Cerebellar cortex (tissue), 1 donor: ENCODE measurements at regions not wholly inside any gene's neighbourhood (a gene's known extent, or its start where the extent isn't known, plus 50 kb on each side); places are given as distances from the start of the nearest gene placed in this dataset.

ENCODE experiments used
- DNase-seq: peaks from one replicate; pipeline ENCODE4 v3.0.0-alpha.2; 2015; ENCODE audit warnings: low spot score

DNA sequence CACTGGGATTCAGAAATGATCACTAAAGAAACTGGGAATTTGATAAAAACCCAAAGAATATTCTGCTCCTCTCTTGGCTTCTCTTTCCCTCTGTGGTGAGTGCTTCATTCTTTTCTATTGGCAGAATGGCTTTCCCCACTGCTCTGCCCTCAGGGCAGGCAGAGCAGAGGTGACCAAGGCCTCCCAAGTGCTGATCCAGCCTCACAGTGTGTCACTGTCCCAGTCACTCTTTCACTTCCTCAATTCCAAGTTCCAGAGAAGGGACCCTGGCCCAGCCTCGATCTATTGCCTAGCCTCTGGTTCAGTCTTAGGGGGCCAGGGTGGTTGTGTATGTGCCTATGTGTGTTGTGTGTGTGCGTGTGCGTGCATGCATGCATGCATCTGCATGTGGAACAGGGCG, 180.6 kb upstream of the TMTC4 start:
- no peak for DNase-seq

DNA sequence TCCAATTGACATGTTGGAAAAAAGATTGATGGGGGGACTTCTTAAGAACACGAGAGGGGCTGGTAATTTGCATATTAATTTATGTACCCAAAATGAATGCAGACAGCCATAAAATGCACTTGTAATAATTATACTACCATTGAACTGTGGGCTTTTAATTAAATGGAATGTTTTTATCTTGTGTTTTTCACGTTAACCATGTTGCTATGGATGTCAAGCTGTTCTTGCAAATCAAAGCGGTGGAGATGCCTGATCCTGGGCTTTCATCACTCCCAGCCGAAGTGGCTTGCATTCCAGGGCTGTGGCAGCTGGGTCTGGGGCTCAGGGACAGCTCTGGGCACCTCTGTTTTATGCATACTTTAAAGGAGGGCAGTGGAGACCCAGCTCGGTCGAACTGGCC, 179.4 kb upstream of the TMTC4 start:
- no peak for DNase-seq

DNA sequence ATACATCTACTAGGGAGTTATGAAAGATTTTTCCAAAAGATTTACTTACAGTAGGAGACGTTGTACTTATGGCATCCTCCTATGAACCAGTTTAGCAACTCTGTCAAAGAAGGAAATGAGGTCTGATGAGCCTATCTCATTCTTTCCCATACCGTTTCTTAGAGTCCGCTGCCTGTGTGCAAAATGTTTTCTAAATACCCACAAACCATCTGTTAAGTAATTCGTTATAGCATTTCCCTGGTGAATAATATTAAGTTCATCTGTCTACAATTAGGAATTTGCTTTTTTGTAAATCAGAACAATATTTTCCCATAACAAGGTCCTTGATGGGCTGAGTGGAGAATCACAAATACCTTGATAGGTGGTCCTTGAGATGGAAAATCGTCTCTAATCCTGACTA, 178.8 kb upstream of the TMTC4 start:
- DNase-seq = no peak

DNA sequence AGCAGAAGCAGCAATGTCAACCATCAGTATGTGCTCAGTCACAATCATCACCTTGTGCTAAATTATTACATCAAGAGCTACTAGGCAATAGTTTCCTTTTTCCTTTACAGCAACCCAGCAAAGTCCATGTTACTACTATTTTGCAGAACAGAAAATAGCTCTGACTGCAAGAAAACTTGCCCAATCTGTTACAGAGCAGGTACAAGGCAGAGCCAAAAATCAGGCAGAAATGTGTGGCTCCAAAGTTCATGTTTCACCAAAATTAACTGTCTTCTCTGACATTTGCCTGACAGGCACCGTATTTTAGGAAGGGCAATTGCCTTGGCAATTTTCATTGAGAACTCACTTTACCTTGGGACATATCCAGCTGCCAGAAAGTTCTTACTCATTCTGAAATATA, 177.6 kb upstream of the TMTC4 start:
- no peak for DNase-seq

DNA sequence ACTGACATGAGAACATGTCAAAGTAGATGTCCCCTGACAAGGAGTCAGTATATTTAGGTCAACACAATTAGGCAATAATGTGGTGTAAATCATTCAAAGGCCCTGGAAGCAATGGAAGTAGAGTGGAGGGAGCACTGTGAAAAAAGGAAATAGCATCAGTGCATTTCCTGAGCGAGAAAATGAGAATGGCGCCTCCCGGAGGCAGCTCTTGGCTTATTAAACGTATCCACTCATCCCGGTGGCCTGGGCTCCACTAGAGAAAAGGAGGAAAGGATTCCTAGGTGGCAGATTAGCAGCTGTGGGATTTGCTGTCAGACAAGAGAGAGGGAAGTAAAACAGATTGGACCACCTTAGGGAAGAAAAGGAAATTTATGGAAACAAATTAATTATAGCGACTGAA, 173.7 kb upstream of the TMTC4 start:
- DNase-seq = no peak

DNA sequence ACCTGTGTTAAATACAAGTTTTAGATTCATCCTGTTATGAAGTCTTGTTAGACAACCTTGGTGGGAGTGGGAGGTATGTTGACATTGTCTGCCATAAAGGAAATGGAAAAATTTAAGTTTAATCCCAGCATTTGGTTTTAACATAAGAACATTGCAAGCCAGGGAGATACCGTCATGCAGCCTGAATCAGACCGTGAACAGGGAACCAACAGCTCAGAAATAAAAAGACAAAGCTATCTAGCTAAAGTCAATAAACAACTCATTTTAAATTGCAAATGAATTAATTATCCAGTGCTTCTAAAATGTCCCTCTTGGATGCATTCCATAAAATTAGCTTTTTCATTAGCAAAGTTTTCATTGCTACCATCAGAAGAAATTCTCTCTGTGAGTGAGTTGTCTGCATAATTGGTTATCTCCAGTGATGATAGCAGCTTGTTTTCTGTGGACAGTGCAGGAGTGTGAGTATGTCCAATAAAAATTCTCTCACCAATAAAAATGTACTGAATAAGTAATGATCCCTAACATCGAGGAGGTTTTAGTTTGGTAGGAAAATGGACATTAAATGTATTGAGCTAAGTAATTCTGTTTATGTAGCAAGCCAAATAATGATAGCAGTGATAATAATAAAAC, 170.6 kb upstream of the TMTC4 start:
- no peak for DNase-seq

DNA sequence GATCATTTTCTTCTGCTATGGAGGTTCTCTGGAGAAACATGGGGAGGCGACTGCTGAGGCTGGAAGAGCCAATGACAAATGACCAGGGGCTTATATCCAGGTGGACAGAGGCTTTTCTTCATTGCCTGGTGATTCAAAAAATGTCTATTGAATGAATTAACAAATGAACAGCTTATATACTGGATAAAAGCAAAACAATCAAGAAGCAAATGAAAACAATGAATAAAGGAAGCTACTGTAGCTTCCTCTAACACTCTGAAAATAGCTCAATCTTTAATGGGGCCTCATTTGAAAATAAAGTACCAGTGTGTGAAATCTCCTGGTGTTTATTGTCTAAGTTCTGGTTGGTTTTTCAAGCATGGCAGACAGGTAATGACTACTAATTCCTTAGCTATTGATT, 167.5 kb upstream of the TMTC4 start:
- no peak for DNase-seq

DNA sequence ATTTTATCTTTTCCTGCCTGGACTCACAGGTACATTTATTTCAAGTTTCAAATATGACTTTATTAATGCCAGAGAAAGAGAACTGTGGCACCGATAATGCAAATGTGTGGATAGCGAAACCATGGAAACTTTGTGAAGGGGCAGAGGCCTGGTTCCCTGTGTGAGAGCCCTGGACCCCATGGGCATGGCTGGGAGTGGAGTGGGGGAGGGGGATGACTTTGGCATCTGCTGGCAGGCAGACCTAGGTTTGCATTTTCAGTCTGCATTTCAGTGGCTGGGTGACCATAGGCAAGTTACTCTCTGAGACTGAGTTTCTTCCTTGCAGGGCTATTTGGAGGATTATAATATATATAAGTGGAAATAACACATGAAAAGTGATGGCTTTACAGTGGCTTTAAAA, 163.8 kb upstream of the TMTC4 start:
- DNase-seq = no peak

DNA sequence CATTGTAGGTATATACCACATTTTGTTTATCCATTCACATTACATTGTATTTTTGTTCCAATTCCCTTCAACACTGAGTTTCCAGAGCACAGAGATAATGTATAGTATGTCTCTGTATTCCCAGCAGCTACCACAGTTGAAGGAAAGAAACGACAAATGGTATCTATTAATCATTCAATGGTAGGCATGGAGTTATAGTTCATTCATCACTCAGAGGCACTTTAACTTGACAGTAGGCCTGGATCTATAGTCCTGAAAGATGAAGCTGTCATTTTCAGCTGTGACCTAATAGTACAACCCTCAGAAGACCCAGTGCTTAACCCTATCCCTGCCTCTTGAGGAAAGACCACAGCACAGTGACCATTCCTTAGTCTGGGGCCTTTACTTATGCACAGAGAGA, 163.0 kb upstream of the TMTC4 start:
- no peak for DNase-seq

DNA sequence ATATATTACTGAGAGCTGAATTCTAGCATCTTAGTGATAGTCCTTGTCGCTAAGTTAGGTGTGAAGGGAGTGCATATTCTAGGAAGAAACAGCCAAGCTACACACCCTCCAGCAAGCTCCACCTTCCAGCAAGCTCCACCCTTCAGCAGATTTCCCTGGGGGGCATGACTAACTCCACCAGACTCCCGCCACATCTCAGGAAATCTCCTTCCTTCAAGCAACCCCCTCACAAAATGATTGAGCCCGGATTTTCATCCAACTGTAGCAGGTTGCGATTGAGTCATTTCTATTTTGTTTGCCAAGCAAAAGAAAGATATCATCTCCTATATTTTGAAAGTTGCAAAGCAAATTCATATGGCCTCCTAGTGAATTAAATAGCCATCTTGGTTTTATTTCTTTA, 162.1 kb upstream of the TMTC4 start:
- DNase-seq = no peak

DNA sequence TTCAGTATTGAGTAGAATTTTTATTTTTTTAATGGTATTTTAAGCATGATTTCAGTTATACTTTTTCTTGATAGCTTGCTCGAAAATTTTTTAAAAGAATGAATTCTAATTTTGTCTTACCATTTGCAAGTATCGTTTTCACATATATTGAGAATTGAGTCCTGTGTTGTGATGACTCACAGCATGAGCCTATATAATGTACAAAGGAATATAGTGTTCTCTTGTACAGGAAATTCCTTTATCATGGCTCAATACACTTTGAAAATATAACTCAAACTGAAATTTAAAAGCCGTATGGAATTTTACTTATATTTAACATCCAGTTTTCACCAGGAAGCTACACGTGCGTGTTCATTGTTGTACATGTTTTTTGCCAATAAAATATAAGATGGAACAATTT, 161.1 kb upstream of the TMTC4 start:
- DNase-seq = no peak

DNA sequence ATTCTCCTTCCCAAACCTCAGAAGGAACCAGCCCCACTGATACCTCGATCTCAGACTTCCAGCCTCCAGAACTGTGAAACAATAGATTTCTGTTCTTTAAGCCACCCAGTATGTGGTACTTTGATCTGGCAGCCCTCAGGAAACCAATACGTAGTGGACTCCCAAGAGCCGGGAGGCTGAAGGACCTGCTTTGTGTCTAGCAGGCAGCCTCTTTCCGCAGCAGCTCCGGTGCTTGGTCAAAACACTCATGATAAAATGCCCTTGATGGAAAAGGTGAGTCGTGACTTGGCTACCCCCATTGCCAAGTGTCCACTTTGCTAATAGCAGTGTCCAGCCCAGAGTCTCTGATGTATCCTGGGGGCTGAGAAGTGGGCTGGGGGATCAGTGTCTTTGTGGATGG, 158.8 kb upstream of the TMTC4 start:
- no peak for DNase-seq

DNA sequence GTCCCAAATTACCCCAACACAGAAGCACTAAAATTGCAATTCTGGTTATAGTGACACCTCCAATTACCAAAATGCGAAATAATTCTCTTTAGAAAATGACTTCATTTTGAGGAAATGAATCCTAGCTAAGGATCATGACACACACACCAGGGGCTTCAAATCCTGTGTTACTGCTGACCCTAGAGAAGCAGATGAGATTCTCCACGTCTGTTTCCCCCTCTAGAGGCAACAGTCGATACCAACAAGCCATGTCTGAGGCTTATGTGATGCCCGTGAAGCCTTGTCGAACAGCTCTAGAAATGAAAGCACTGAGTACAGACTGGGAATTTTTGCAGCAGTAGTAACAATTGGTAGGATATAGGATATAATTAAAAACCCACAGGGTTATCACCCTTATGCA, 153.6 kb upstream of the TMTC4 start:
- no peak for DNase-seq

DNA sequence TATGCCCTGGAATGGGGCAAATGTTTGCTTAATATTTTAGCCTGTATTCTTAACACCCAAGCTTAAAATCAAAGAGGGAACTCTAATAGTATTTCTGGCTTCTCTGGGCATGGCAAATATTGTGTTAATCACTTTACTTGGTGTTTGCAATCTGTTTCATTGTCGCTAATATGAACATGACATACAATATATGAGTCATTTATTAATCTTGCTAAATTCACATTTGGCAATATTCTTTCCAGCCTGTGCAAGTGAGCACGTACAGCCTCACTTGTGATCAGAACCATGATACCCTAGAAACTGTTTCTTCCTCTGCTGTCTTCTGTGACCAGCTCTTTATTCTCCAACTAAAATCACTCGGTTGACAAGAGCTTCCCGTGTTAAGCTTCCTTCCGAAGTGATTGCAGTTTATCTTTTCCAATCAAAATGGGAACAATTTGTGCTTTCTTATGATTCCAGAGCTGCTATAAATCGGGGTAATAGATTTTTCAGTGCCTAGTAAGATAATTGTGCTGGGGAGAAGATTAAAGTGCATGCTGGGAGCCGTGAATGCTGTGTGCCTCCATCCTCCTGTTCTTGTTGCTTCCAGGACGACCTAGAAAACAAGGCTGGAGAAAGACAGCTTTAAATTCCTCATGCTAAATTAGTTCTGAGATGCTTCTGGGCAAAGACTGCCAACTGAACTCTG, 153.0 kb upstream of the TMTC4 start:
- DNase-seq = no peak

DNA sequence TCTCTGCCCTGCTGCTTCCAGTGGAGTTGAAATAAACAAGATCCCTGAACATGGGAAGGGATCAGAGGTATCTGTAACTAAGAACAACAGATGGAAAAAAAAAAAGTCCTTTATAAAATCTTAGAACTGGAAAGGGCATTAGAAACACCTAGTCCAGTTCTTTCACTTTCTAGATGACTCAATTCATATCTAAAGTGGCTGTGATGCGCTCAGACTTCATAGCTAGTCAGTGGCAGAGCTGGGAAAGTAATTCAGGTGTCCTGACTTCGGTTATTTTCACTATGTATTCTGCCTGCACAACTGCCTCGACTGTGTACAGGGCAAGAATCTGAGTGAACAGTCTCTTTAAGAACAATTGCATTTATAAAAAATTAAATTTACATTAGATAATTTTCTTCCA, 151.8 kb upstream of the TMTC4 start:
- DNase-seq = no peak

DNA sequence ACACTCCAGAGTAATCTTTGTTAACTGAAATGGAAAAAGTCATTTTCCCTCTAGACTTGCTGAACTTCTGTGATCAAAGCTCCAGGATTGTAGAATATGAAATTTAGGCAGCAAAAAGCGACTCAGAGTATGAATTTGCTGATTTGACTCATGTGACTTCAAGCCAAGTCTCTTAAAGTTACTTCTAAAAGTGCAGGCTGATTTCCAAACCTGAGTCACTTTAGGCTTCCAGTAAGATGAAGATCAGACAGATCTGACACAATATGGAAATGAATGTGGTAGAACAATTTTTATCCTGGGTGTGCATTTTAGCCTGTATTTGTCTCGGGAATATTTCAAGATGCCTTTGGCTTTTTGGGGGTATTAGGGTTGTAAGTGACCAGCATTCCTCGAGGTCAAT, 151.0 kb upstream of the TMTC4 start:
- no peak for DNase-seq

DNA sequence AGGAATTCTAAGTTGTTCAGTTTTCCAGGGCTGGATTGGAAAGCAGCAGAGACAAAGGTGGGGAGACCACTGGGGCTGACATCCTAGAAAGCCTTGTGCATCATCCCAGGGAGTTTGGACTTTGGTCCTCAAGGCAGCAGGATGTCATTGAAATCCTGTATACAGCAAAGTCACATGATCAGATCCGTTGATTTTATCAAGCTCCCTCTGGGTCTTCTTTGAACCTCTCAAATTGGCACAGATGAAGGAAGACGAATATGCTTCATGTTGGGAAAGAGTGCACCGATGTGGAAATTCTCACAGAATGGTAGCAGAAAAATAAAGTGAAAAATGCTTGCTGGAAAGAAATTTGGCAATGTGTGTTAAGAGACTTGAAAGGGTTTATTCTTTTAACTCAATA, 149.8 kb upstream of the TMTC4 start:
- DNase-seq = no peak

DNA sequence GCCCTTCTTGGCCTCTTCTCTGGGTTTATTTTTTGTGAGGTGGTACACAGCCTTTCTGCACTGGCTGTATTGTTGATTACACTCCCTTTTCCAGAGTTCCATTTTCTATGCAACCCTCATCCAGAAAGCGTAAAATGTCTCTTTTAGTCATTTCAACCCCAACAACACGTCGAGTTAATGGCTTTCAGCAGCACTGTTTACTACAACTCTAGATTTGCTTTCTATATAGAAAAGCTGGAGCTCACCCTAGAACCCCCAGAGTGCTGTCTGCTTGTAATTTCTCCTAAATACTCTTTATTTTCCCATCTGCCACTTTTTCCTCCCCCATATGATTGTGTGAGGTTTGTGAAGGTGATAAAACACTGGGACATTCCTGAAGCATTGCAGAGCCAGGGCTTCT, 148.9 kb upstream of the TMTC4 start:
- DNase-seq = no peak

DNA sequence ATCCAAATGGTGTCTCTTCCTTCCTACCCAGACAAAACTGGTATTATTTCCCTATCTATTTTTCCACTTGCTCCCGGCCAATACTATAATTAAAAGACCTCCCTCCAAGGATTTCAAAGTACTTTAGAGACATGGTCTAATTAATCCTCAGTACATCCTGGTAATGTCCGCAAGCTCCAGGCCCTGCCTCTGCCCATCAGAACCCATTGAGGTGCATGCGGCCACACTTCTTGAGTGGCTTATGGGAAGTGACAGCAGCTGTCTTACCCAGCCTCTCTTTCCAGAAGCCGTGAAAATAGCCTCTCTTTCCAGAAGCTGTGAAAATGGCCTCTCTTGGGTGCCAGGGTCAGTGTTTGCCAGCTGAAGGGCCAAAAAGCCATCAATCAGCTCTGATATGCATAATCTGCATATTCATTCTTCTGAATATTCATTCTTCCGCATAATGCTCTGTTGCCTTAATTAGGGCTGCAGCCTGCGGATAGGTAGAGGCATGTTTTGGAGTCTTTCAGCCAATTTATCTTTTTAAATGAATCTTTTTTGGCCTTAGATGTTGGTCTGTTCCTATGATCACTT, 148.4 kb upstream of the TMTC4 start:
- no peak for DNase-seq

DNA sequence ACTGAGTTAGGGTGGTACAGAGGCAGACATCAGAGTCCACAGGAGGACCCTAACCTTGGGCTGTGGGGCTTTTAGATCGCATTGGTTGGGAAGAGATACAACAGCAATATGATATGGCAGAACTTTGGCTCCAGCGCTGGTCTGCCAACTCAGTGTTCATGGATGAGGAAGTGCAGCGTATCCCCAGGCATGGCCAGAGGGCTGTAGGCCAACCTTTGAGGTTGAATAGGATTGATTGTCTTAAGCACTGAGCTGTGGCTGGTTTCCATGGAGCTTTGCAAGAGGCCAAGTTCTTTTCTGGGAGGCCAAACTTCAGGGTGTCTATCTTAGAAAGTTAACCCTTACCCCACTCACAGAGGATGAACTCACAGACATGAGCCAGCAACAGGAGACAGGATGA, 144.1 kb upstream of the TMTC4 start:
- DNase-seq = no peak

DNA sequence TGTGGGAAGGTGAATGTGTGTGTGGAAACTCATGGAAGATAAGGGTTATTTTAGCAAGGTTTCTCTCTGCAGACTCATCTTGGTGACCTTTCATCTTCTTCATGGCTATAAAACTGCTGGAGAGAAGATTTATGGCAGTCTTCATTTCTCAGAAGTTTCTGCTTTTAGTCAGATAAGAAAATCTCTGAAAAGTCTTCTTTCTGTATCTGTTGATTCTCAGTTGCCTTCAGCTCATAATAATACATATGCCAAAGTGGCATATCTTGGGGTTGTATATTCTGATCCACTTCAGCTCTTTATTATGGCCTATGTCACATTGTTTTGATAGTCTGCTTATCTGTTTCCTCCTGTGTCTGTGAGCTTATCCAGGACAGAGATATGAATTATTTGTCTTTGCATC, 143.3 kb upstream of the TMTC4 start:
- DNase-seq = no peak

DNA sequence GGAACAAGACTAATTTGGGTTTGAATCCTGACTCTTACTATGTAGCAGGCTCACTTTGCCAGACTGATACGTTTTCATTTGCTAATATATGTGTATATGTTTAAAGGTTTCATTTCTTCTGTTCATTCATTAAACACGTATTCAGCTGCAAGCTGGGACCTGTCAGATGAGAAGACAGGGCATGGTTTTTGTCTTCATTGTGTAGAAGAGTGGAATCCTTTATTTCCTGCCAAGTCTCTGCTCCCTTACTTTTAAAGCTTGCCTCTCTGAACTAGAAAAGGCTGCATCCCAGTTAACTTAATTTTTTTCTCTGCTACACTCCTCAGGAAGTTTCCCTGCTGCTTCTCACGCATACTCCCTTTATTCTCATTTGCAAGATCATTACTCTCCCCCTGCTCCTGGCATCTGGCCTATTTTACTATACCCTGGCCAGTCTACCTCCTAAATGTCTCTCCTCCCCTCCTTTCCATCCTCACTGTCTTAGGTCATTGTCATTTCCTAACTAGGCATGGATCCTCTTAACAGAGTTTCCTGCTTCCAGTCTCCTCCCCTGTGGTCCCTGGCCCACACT, 141.0 kb upstream of the TMTC4 start:
- DNase-seq = no peak

DNA sequence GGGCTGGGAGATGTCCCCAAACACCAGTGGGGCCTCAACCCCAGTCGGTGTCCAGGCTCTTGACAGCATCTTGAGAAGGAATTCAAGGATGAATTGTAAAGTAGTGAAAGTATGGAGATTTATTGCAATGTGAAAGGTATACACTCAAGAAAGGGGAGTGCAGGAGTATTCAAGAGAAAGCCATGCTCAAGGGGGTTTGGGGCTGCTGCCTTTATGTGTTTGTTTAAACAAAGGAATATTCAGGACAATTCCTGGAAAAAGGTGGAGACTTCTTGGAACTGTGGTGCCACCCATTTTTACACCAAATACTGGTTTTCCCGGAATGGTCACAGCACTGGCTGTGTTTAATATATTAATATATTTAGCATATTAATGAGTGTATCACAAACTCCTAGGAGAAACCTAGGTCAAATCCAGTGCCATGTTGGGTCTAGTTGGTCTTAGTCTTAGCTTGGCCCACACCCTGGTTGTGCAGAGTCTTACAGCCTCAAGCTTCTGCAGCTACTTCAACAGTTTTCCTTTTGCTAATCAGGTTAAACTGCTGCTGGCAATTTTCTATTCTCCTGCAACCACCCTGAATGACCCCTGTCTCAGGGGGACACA, 138.5 kb upstream of the TMTC4 start:
- DNase-seq = no peak
